NAMALWA (cell line): ENCODE measurements at regions not wholly inside any gene's neighbourhood (a gene's known extent, or its start where the extent isn't known, plus 50 kb on each side); places are given as distances from the start of the nearest gene placed in this dataset.

ENCODE experiments used
- DNase-seq: peaks from one replicate; pipeline ENCODE4 v3.0.0-alpha.2; 2015; ENCODE audit warnings: low spot score

- DNase-seq = no peak
These were observed 223.1 kb upstream of the CDH5 start for GRCh38 chr16:66143415-66143814.

GRCh38 chr16:66141885-66142284 lies 224.6 kb upstream of the CDH5 start:
- no peak for DNase-seq

DNA sequence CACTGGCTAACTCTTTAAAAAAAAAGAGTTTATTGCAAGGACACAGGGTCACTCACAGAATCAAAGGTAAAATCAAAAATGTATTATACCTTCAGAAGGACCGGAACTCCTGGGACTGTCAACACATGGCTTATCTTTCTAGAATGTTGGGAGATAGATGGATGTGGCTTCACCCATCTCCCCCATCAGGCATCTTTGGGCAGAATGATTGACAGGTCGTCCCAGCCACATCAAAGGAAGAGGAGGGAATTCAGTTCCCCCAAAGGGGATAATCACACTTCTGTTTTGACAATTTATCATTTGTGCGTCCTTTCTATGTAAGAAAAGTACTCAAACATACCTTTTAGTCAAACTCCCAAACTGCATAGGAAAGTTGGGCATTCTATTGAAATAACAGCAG lies 228.6 kb upstream of the CDH5 start:
- DNase-seq = no peak

DNA sequence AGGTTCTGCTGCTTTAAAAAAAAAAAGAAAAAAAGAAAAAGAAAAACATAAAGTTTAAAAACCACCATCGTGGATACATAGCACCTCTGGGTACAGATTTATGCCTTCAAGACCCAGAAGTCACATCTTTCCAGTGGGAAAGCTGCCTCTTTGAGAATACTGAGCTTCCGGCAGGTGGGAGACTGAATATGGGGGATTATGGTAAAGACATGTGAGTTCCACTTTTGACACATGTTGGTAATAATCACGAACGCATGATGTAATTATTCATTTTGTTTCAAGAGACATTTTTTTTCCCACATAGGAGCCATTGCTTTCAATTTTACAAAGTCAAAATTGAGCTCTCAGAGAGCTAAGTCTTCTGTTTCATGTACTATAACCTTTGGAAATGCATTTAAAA lies 229.7 kb upstream of the CDH5 start:
- DNase-seq = no peak

DNA sequence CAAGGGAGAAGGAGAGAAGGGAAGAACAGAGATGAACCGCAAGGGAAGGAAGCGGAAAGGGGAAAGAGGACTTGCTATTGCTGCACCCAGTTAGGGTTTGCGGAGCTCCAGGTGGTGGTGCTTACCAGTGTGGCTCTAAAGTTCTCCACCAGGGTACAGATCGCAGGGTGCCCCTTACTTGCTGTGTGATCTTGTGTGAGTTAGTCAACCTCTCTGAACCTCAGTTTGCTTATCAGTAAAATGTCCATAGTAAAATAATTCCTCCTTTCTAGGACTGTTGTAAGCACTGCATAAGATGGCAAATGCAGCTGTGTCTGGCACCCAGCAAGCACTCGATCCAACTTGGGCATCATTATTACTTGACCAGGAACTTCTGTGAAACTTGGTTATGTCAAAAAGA lies 230.7 kb upstream of the CDH5 start:
- no peak for DNase-seq

DNA sequence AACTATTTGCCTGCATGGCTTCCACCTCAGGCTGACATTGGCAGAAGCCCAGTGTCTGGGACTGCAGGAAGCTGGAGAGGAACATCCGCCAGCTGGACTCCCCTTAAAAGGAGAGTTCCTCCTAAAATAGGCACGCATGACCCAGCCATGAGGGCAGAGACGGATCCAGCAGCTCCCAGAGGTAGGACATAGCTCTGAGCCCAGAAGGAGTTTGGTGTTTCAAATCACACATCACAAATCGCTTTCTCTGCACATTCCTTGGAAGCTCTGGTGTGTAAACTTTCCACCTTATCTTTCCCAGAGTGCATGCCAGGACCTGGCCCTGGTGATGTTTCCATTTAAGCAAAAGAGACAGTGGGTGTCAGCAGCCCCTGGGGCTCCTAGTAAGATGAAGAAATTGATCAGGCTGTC lies 231.1 kb upstream of the CDH5 start:
- DNase-seq = no peak

DNA sequence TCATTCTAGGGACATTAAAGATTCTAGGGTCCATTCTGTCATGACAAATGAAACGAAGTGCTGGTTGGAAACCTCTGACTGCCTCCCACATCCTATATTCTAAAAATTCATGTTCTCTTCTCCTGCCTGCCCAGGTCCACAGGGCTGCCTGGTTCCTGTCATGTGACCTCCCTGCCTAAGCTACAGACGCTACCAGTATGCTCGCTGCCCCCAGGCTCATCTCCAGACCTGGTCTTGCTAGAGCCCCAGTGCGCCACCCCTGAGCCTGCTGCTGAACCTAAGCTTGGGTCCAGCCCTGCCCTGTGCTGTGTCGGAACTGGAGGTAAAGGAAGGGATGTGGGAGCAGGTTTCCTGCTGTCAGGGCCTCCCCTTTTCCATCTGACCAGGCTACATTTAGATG lies 231.6 kb upstream of the CDH5 start:
- no peak for DNase-seq

DNA sequence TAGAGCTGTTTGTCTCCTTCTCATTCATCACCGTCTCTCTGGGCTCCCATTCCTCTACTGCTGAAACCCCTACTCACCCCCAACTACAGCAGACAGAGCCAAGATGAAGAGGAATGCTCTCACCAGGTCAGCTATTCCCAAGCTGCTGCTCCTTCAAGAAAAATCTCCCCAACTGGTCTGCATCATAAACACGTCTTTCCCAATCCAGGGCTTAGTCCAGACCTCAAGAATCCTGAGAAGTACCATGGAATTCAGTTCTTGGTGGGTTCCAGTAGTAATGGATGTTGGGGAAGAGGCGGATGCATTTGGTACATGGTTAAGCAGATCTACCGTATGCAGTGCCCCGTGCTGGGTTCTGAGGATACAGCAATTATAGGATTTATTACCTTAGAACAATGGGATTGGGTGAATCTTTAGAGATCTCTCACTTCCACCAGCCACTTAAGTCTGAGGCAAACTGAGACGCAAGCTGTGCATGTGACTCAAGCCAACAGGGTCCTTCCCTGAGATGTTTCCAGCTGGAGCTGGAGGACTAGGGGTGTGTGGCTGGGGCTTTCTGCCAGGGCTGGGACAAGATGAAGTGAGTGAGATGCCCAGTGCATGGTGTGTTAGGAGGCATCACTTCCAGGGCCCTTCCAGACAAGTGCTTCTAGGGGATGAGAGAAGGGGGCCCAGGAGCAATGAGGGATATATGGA lies 232.7 kb upstream of the CDH5 start:
- no peak for DNase-seq

DNA sequence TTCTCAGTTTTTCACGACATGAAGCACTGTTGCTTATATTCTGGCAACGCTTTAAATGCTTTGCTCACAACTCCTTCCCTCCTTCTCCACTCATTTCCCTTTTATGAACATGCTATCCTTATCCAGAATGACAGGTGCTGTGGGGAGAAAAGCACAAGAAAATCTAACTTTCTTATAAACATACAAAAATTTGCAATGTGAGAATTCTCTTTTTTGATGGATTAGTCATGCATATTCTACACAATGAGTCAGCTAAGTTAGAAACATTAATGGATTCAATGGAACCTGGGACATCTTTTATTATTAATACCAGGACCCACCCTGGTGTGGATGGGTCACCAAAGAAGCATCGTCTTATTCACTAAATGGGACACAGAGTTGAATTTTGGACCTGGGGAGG lies 234.6 kb upstream of the CDH5 start:
- DNase-seq = no peak

DNA sequence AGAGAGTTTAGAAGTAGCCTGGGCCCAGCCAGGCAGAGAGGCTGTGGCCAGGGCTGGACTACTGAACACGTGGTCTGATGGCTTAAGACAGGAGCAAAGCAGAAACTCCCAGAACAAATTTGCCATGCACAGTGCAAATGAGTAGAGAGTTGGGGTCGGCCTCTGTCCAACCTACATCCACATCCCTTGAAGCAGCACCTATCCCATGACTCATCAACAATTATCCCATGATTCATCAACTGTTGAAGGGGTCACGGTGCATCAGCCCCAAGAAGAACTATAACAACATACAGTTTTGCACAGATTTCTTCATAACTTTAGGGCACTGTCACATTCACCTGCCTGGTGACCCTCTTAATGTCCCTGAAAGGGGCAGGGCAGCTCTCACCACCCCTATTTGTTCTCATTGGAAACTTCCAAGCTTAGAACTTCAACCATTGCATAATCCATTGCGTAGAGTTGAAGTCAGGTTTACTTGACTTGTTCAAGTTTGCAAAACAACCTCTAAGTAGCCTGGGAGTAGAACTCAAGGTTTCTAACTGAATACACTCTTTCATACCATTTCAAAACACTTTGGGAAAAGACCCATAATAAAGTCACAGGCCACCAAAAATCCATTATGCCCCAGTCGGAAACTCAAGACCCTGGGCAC lies 235.2 kb upstream of the CDH5 start:
- DNase-seq = no peak

DNA sequence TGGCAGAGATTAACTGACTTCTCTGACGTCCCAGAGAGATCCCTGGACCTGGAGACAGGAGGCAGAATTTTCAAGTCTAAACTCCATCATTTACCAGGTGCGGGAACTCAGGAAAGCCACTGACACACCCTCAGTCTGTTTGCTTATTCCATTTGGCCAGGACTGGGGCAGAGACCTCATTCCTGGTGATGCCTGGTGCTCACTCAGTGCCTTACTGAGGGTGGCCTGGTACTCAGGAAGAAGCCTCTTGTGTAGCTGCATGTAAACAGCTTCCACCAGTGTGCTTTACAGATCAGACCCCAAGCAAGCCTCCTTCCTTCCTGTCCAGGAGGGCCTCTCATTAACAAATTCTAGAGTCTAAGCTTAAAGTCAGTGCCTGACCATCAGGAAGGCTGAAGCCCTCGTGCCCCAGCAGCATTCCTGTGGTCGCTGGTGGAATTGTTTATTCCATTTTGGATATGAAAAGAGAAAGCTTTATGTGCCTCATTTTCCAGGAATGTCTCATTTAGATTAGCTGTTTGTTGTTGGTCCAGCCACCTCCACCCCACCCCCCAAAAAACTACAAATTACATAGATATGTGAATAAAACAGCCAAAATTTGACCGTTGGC lies 236.1 kb upstream of the CDH5 start:
- DNase-seq = no peak

DNA sequence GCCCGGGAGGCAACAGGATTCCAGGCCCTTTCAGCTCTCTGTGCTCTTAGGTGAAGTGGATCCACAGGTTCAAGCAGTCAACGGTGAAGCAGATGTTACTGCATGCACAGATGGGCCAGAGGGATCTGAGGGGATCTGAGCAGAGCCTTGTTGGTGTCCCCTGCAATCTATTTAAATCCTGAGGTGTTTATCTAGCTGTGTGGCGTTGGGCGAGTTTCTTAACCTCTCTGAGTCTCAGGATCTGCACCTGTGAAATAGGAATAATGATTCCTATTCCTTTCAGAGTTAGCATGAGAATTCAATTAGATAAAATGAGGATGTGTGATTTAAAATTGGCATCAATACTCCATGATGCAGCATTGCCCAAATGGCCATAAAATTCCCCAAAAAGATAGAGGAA lies 237.3 kb upstream of the CDH5 start:
- DNase-seq = no peak

GRCh38 chr16:66128371-66128770 lies 238.1 kb upstream of the CDH5 start:
- DNase-seq = no peak

DNA sequence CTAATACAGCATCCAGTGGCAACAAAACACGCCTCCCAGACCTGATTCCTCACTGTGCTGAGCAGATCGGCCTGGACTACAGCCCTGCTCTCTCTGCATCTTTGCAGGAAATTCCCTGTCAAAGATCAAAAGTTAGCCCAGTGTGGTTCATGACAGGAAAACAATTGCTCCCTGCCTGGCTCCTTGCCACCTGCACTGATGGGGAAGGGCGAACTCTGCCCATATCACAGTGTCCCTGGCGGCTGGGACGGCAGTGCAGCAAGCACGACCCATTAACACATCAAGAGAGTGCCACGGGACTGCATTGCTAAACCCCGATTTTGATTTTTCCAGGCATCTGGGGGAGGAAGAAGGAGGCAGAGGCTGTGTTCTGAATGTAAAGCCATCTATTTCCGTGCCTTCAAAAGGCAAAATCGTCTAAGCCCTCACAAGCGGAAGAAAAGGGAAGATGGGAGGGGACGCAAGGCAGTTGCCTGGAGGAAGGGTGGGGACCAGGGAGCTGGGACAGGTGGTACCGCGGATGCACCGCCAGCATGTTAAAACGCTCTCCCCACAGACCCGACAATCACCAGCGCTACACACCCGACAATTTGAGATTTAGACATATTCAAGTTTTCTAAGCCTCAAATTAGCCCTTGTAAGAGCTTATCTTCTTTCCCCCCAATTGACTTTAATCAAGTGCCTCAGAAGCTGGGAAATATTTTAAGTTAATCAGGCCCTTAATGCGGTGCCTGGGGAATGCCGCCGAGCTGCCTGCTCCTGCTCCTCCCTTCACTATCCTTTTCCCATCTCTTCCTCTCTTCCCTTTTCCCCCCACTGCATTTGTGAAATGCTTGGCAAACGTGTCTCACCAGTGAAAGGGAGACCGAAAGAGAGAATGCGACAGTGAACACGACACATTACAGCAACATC lies 238.8 kb upstream of the CDH5 start:
- no peak for DNase-seq

- no peak for DNase-seq
These were observed 245.0 kb upstream of the CDH5 start for GRCh38 chr16:66121466-66121865.

- no peak for DNase-seq
These were observed 245.8 kb upstream of the CDH5 start for GRCh38 chr16:66120656-66121055.

GRCh38 chr16:66116163-66117002 lies 250.1 kb upstream of the CDH5 start:
- no peak for DNase-seq

GRCh38 chr16:66115373-66115772 lies 251.1 kb upstream of the CDH5 start:
- no peak for DNase-seq

DNA sequence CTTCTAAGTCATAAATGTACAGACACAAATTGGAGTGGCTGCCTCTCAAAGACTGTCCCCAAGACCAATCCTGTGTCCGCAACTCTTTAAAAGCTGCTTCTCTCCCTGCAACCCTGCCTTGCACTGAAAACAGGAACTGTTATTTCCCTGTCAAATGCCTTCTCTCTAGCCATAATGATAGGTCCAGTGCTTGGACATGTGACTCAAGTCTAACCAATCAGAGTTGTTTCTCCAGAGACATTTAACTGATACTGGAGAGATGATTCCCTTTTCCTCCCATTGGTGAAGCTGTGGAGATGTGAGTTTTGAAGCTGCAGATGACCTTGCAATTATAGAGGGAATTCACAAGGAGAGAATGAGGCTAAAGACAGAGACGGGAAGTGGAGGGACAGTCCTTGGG lies 253.3 kb upstream of the CDH5 start:
- peak; percentile 11 for DNase-seq

- DNase-seq = no peak
These were observed 256.8 kb upstream of the CDH5 start for GRCh38 chr16:66109677-66110076.

DNA sequence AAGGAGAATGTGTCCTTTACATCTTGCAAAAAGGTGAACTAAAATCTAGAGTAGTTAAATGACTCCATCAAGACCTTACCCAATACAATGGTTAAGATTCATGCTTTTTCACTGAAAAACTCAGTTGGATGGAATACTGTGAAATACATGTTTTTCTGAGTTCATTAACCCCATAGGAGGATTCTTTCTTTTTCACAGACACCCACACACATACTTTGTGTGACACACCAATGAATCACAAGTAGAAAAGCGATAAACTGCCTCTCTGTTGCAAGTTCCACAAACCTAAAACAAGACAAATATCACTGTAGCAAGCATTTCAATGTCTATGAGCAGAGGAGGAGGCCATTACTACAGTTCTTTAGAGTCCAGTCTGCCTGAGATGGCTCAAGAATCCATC lies 258.8 kb upstream of the CDH5 start:
- DNase-seq = no peak

- DNase-seq = no peak
These were observed 263.3 kb upstream of the CDH5 start for GRCh38 chr16:66103211-66103610.
